A673 (cell line): ENCODE measurements at regions not wholly inside any gene's neighbourhood (a gene's known extent, or its start where the extent isn't known, plus 50 kb on each side); places are given as distances from the start of the nearest gene placed in this dataset.

Experiments
- BruUV-seq: library from RNA; stranded (reverse); fragments of 400-500 nt; replicated peaks from 2 replicates; lab custom pipeline; 2021; lab: Mats Ljungman, UMichigan
- CTCF ChIA-PET: fragments of 300-600 bp; sonication (Branson Sonifier 250); formaldehyde crosslinking; loops from one replicate; lab custom pipeline; 2022; ENCODE audit warnings: antibody characterized with exemption; lab: Charles Lee
- POLR2A ChIA-PET: fragments of 300-600 bp; sonication (Branson Sonifier 250); formaldehyde crosslinking; loops from one replicate; lab custom pipeline; 2022; ENCODE audit warnings: antibody characterized with exemption; ENCODE audit not compliant: low non-redundant PET; lab: Charles Lee
- DNase-seq: peaks from one replicate; pipeline ENCODE4 v3.0.0-alpha.2; 2015; ENCODE audit warnings: low spot score
- H3K27ac ChIP-seq: fragments of 200-600 bp; sonication (generic); 2 replicates; pipeline ENCODE4 v1.5.1; 2016; ENCODE audit warnings: mixed run types, low read depth, mild to moderate bottlenecking, mixed read lengths, antibody characterized with exemption, low read length; ENCODE audit not compliant: poor library complexity, severe bottlenecking
- H3K27me3 ChIP-seq: fragments of 200-600 bp; sonication (generic); replicated peaks from 2 replicates; pipeline ENCODE4 v1.6.1; 2017; ENCODE audit warnings: mixed run types, low read depth, mild to moderate bottlenecking, mixed read lengths, antibody characterized with exemption, low read length; ENCODE audit not compliant: insufficient read depth, poor library complexity
- H3K36me3 ChIP-seq: fragments of 200-600 bp; sonication (generic); 2 replicates; pipeline ENCODE4 v1.6.1; 2016; ENCODE audit warnings: mixed run types, mild to moderate bottlenecking, mixed read lengths, antibody characterized with exemption, low read length; ENCODE audit not compliant: insufficient read depth, poor library complexity, severe bottlenecking
- H3K4me1 ChIP-seq: fragments of 200-600 bp; sonication (generic); 2 replicates; pipeline ENCODE4 v1.6.1; 2017; ENCODE audit warnings: mixed run types, mild to moderate bottlenecking, mixed read lengths, antibody characterized with exemption, low read length; ENCODE audit not compliant: insufficient read depth, poor library complexity, severe bottlenecking
- H3K4me3 ChIP-seq: fragments of 200-600 bp; sonication (generic); 2 replicates; pipeline ENCODE4 v1.5.1; 2016; ENCODE audit warnings: low read depth, mixed run types, mild to moderate bottlenecking, mixed read lengths, low read length; ENCODE audit not compliant: poor library complexity, severe bottlenecking
- H3K9me3 ChIP-seq: fragments of 200-600 bp; sonication (generic); 2 replicates; pipeline ENCODE4 v1.6.1; 2016; ENCODE audit warnings: mixed run types, low read depth, mild to moderate bottlenecking, mixed read lengths, antibody characterized with exemption, low read length; ENCODE audit not compliant: poor library complexity, severe bottlenecking
- CTCF ChIP-seq: fragments of 300-800, 200-600 bp; sonication (generic); conservative IDR thresholded peaks from 2 replicates; pipeline ENCODE4 v1.5.1; 2017; ENCODE audit warnings: low read depth, mild to moderate bottlenecking, antibody characterized with exemption, low read length, moderate library complexity, mixed read lengths
- EZH2 ChIP-seq: fragments of 200-600 bp; sonication (generic); IDR thresholded peaks from 2 replicates; pipeline ENCODE4 v1.6.1; 2017; ENCODE audit warnings: borderline replicate concordance, low read depth, mild to moderate bottlenecking, mixed read lengths, antibody characterized with exemption, low read length; ENCODE audit not compliant: poor library complexity, severe bottlenecking
- intact Hi-C: fragments of 100-400 bp; cut with micrococcal nuclease; formaldehyde crosslinking; loops from one replicate; pipeline ENCODE4 v1.10.0; 2022; ENCODE audit not compliant: unreplicated experiment

- H3K4me1 ChIP-seq: no peaks in the 10 kb centered on the region
- CTCF ChIA-PET: no interaction called here
- intact Hi-C loops: no loop called here
- no peak overlapping the region for H3K27ac ChIP-seq
- no TSS peak for BruUV-seq
- no peak overlapping the region for H3K4me3 ChIP-seq
- no peak for DNase-seq
- TF ChIP-seq EZH2 (no peak), CTCF (no peak)
- H3K27me3 ChIP-seq: no peaks in the 10 kb centered on the region
- no peaks in the 10 kb centered on the region for H3K36me3 ChIP-seq
- H3K9me3 ChIP-seq: no peaks in the 10 kb centered on the region
- POLR2A ChIA-PET: no interaction called here
Measured at GRCh38 chr2:19120181-19120580, 238.2 kb downstream of the OSR1 start.

GRCh38 chr2:19119326-19120001 is 239.0 kb downstream of the OSR1 start:
- no peak for DNase-seq
- POLR2A ChIA-PET: no interaction called here
- no TSS peak for BruUV-seq
- intact Hi-C loops: no loop called here
- Histone ChIP-seq H3K4me3 (no peak overlapping the region), H3K27me3 (no peaks in the 10 kb centered on the region), H3K4me1 (no peaks in the 10 kb centered on the region), H3K36me3 (no peaks in the 10 kb centered on the region), H3K27ac (no peak overlapping the region), H3K9me3 (no peaks in the 10 kb centered on the region)
- CTCF ChIA-PET: no interaction called here
- TF ChIP-seq CTCF (no peak), EZH2 (no peak)

GRCh38 chr2:19116918-19117317 is 241.5 kb downstream of the OSR1 start:
- Histone ChIP-seq H3K9me3 (no peaks in the 10 kb centered on the region), H3K4me1 (no peaks in the 10 kb centered on the region), H3K27ac (no peak overlapping the region), H3K4me3 (no peak overlapping the region), H3K27me3 (no peaks in the 10 kb centered on the region), H3K36me3 (no peaks in the 10 kb centered on the region)
- TF ChIP-seq CTCF (no peak), EZH2 (no peak)
- POLR2A ChIA-PET: no interaction called here
- intact Hi-C loops: no loop called here
- BruUV-seq: no TSS peak
- CTCF ChIA-PET: no interaction called here
- no peak for DNase-seq
